ENCODE measurements at regions not wholly inside any gene's neighbourhood (a gene's known extent, or its start where the extent isn't known, plus 50 kb on each side); places are given as distances from the start of the nearest gene placed in this dataset.

DNA sequence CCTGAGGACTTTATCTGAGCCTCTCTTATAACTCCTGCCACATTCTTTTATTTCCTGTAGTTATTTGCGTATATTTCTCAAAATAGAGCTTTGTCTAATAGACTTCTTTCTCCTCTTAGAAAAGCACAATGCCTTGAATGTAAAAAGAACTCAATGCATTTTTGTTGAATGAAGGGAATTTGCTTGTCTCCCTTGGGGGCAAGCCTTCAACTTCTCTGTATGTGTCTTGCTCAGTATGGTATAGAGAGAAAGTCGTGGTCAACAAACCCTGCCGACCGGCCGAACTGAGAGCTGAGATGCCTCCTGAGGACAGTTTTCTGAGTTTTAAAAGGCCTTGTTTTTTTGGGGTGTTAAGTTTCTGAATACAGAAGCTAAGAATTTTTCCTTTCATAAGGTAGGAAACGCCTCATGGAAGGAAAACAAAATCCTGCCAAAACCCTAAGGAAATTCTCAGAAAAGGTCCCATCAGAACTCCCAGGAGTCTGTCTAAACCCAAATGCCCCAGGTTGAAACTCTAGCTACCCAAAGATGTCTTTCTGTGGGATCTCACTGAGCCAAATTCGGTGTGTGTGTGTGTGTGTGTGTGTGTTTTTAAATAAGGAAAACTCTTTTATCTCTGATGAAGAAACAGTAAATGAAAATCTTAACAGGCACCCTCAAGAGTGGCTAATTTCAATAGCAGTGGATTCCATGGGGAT, 136.6 kb downstream of the C12orf75 start:
- H3K4me1 ChIP-seq (ENCODE audit: control insufficient read depth in 1 of 2, insufficient read depth in 2 of 2, low read length in 2 of 2): no peaks in the 10 kb centered on the region
- CTCF ChIA-PET: no interaction called here
- H3K36me3 ChIP-seq (ENCODE audit: control insufficient read depth in 1 of 2, insufficient read depth in 2 of 2, low read length in 2 of 2): no peaks in the 10 kb centered on the region
- RAD21 ChIA-PET (ENCODE audit: low non-redundant PET in 1 of 2, low total read pairs in 2 of 2, uncharacterized antibody in 2 of 2, unreplicated experiment in 2 of 2): no interaction called here
- no peak for TF ChIP-seq EGR1 (IDR thresholded peaks at IDR 0.05; ENCODE audit: low read depth)
- TF ChIP-seq, protein P1, sequence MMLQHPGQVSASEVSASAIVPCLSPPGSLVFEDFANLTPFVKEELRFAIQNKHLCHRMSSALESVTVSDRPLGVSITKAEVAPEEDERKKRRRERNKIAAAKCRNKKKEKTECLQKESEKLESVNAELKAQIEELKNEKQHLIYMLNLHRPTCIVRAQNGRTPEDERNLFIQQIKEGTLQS (IDR thresholded peaks at IDR 0.05): no peak
- no peak for TF ChIP-seq ZFX (IDR thresholded peaks at IDR 0.05)
- TF ChIP-seq FOSL1 (IDR thresholded peaks at IDR 0.05; ENCODE audit: low read depth): no peak
- TF ChIP-seq, protein P2, sequence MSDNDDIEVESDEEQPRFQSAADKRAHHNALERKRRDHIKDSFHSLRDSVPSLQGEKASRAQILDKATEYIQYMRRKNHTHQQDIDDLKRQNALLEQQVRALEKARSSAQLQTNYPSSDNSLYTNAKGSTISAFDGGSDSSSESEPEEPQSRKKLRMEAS (IDR thresholded peaks at IDR 0.05): no peak
- no peak for TF ChIP-seq POLR2A (IDR thresholded peaks at IDR 0.05; ENCODE audit: borderline replicate concordance, extremely low read depth, insufficient read depth, insufficient read length)
- no peak for TF ChIP-seq CEBPB (IDR thresholded peaks at IDR 0.05; ENCODE audit: low read depth)
- ATAC-seq (no peak), DNase-seq (ENCODE audit: low read depth, low spot score) (no peak)
- intact Hi-C loops (cut with micrococcal nuclease): no loop called here
- peaks cover 23% of the 10 kb centered on the region; the same call in 1 of the 2 replicates for H3K27me3 ChIP-seq (ENCODE audit: insufficient read depth, low read length)
- H3K9me2 ChIP-seq (ENCODE audit: insufficient read depth): no peaks in the 10 kb centered on the region
- no peak overlapping the region for H3K9ac ChIP-seq (ENCODE audit: low read length)
- no peaks in the 10 kb centered on the region for H4K20me1 ChIP-seq (ENCODE audit: insufficient read depth)
- no peak overlapping the region for H2AFZ ChIP-seq (ENCODE audit: low read depth, low read length, poor library complexity, severe bottlenecking)
- H3K4me2 ChIP-seq (ENCODE audit: low read length): no peak overlapping the region
- POLR2A ChIA-PET: interaction anchor here (0.9 kb wide), 1 partner anchor 19 kb away, joined by 3 read pairs; no protein-coding TSS in a partner anchor
- no TSS peak for BruUV-seq (replicated peaks)
- no peak overlapping the region for H3K27ac ChIP-seq (ENCODE audit: low read depth, low read length)
- H3K9me3 ChIP-seq (ENCODE audit: control insufficient read depth in 1 of 2, insufficient read depth in 1 of 2, low read depth in 1 of 2, low read length in 2 of 2): no peaks in the 10 kb centered on the region
- H3K4me3 ChIP-seq (replicated peaks in 1 of 2; ENCODE audit: low read depth in 1 of 2, low read length in 2 of 2): no peak overlapping the region
- no peaks in the 10 kb centered on the region for H3K79me2 ChIP-seq (ENCODE audit: insufficient read depth, low read length)

DNA sequence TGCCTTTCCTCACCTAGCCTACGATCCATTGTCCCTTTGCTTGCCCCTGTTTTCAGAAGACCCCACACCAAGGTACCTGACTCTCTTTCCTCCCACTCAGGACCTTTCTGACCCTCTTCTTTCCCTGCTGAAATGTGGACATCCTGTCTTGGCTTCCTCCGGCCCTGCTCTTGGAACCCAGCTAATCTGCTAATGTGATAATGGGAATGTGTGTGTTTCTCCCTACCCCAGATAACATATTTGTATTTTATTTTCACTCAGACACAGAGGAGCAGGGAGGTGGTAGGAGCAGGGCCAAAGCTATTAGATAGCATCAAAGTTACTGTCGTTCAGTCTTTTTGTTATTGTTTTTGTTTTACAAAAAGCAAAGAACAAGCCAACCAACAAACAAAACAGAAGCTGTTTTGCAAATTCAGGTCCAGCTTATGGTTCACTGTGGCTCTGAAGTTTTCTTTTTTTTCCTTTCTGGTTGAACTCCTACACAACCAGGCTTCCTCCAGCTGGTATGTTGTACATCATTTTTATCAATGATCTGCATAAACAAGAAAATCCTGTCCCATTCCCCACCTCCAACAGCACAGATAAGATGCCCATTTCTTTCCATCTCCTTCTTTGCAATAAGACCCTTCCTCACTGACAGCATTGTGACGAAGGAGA, 137.3 kb downstream of the C12orf75 start:
- H3K9me2 ChIP-seq (ENCODE audit: insufficient read depth): no peaks in the 10 kb centered on the region
- TF ChIP-seq SIN3A (IDR thresholded peaks at IDR 0.05; ENCODE audit: low read depth) (no peak), EGR1 (IDR thresholded peaks at IDR 0.05; ENCODE audit: low read depth) (no peak), EZH2 (IDR thresholded peaks at IDR 0.05) (no peak), POLR2A (IDR thresholded peaks at IDR 0.05; ENCODE audit: borderline replicate concordance, extremely low read depth, insufficient read depth, insufficient read length) (no peak), ELF1 (IDR thresholded peaks at IDR 0.05; ENCODE audit: borderline replicate concordance, low read depth) (no peak), ZFX (IDR thresholded peaks at IDR 0.05) (no peak), CEBPB (IDR thresholded peaks at IDR 0.05; ENCODE audit: low read depth) (no peak), SRF (IDR thresholded peaks at IDR 0.05; ENCODE audit: low read depth) (no peak), POLR2AphosphoS5 (IDR thresholded peaks at IDR 0.05; ENCODE audit: low read depth, low read length) (no peak)
- TF ChIP-seq, protein P3, sequence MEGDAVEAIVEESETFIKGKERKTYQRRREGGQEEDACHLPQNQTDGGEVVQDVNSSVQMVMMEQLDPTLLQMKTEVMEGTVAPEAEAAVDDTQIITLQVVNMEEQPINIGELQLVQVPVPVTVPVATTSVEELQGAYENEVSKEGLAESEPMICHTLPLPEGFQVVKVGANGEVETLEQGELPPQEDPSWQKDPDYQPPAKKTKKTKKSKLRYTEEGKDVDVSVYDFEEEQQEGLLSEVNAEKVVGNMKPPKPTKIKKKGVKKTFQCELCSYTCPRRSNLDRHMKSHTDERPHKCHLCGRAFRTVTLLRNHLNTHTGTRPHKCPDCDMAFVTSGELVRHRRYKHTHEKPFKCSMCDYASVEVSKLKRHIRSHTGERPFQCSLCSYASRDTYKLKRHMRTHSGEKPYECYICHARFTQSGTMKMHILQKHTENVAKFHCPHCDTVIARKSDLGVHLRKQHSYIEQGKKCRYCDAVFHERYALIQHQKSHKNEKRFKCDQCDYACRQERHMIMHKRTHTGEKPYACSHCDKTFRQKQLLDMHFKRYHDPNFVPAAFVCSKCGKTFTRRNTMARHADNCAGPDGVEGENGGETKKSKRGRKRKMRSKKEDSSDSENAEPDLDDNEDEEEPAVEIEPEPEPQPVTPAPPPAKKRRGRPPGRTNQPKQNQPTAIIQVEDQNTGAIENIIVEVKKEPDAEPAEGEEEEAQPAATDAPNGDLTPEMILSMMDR (IDR thresholded peaks at IDR 0.05 in 2 of 3, conservative IDR thresholded peaks at IDR 0.05 in 1 of 3; ENCODE audit: borderline replicate concordance in 1 of 3, insufficient read depth in 1 of 3, low read depth in 2 of 3, low read length in 2 of 3): no peak
- H3K4me1 ChIP-seq (ENCODE audit: control insufficient read depth in 1 of 2, insufficient read depth in 2 of 2, low read length in 2 of 2): no peaks in the 10 kb centered on the region
- H3K27ac ChIP-seq (ENCODE audit: low read depth, low read length): no peak overlapping the region
- ChIA-PET CTCF (no interaction called here), POLR2A (interaction anchor here (0.9 kb wide), 1 partner anchor 19 kb away, joined by 3 read pairs; no protein-coding TSS in a partner anchor), RAD21 (ENCODE audit: low non-redundant PET in 1 of 2, low total read pairs in 2 of 2, uncharacterized antibody in 2 of 2, unreplicated experiment in 2 of 2) (no interaction called here)
- no peaks in the 10 kb centered on the region for H3K36me3 ChIP-seq (ENCODE audit: control insufficient read depth in 1 of 2, insufficient read depth in 2 of 2, low read length in 2 of 2)
- H3K79me2 ChIP-seq (ENCODE audit: insufficient read depth, low read length): no peaks in the 10 kb centered on the region
- intact Hi-C loops (cut with micrococcal nuclease): no loop called here
- no peak overlapping the region for H3K4me3 ChIP-seq (replicated peaks in 1 of 2; ENCODE audit: low read depth in 1 of 2, low read length in 2 of 2)
- peaks cover 23% of the 10 kb centered on the region; the same call in 1 of the 2 replicates for H3K27me3 ChIP-seq (ENCODE audit: insufficient read depth, low read length)
- H3K9me3 ChIP-seq (ENCODE audit: control insufficient read depth in 1 of 2, insufficient read depth in 1 of 2, low read depth in 1 of 2, low read length in 2 of 2): no peaks in the 10 kb centered on the region
- no peak for DNase-seq (ENCODE audit: low read depth, low spot score)
- H4K20me1 ChIP-seq (ENCODE audit: insufficient read depth): no peaks in the 10 kb centered on the region
- no peak overlapping the region for H3K9ac ChIP-seq (ENCODE audit: low read length)
- no peak overlapping the region for H2AFZ ChIP-seq (ENCODE audit: low read depth, low read length, poor library complexity, severe bottlenecking)
- no peak overlapping the region for H3K4me2 ChIP-seq (ENCODE audit: low read length)
- no TSS peak for BruUV-seq (replicated peaks)
- ATAC-seq: no peak
